HFFc6 (cell line): ENCODE measurements at regions not wholly inside any gene's neighbourhood (a gene's known extent, or its start where the extent isn't known, plus 50 kb on each side); places are given as distances from the start of the nearest gene placed in this dataset.

Experiments used
- DNase-seq: peaks from one replicate; pipeline ENCODE4 v3.0.0-alpha.2; 2018
- H3K27ac Mint-ChIP-seq: 2 replicates; pipeline ENCODE4 v1.8.0; 2020; ENCODE audit warnings: mild to moderate bottlenecking, mixed read lengths
- H3K27me3 Mint-ChIP-seq: 2 replicates; pipeline ENCODE4 v1.8.0; 2021; ENCODE audit warnings: mild to moderate bottlenecking, moderate library complexity, mixed read lengths; ENCODE audit not compliant: insufficient read depth
- H3K36me3 Mint-ChIP-seq: 2 replicates; pipeline ENCODE4 v1.8.0; 2021; ENCODE audit warnings: low read depth, mixed read lengths
- H3K4me1 Mint-ChIP-seq: 2 replicates; pipeline ENCODE4 v1.8.0; 2020; ENCODE audit warnings: low read depth, mixed read lengths
- H3K4me3 Mint-ChIP-seq: 2 replicates; pipeline ENCODE4 v1.8.0; 2020; ENCODE audit warnings: mild to moderate bottlenecking, moderate library complexity, mixed read lengths
- H3K9me3 Mint-ChIP-seq: 2 replicates; pipeline ENCODE4 v1.8.0; 2020; ENCODE audit warnings: mild to moderate bottlenecking, mixed read lengths
- CTCF ChIP-seq: fragments of 200-600 bp; sonication (generic); IDR thresholded peaks from 2 replicates; pipeline ENCODE4 v1.5.0; 2021; ENCODE audit warnings: antibody characterized with exemption, mild to moderate bottlenecking

GRCh38 chr17:71229070-71229469 lies 891.8 kb upstream of the SOX9 start:
- Mint-ChIP-seq H3K9me3 (no peaks in the 10 kb centered on the region), H3K4me3 (no peak overlapping the region), H3K4me1 (peaks cover 19% of the 10 kb centered on the region), H3K27ac (no peak overlapping the region), H3K27me3 (no peaks in the 10 kb centered on the region), H3K36me3 (no peaks in the 10 kb centered on the region)
- TF ChIP-seq CTCF, result no peak
- no peak for DNase-seq

GRCh38 chr17:71232801-71233559 lies 887.8 kb upstream of the SOX9 start:
- Mint-ChIP-seq H3K36me3 (no peaks in the 10 kb centered on the region), H3K4me3 (no peak overlapping the region), H3K27ac (no peak overlapping the region), H3K27me3 (peaks cover 1% of the 10 kb centered on the region; the same call in 1 of the 2 replicates), H3K4me1 (peaks cover 19% of the 10 kb centered on the region), H3K9me3 (no peaks in the 10 kb centered on the region)
- no peak for TF ChIP-seq CTCF
- DNase-seq, result no peak

- no peak for TF ChIP-seq CTCF
- Mint-ChIP-seq H3K27ac (no peak overlapping the region), H3K9me3 (no peaks in the 10 kb centered on the region), H3K4me1 (peaks cover 16% of the 10 kb centered on the region), H3K4me3 (no peak overlapping the region), H3K27me3 (peaks cover 1% of the 10 kb centered on the region; the same call in 1 of the 2 replicates), H3K36me3 (no peaks in the 10 kb centered on the region)
- DNase-seq, result no peak
Measured at GRCh38 chr17:71234349-71234748, 886.5 kb upstream of the SOX9 start.

GRCh38 chr17:71237903-71238538 lies 882.8 kb upstream of the SOX9 start:
- H3K9me3 Mint-ChIP-seq, result no peaks in the 10 kb centered on the region
- H3K4me1 Mint-ChIP-seq, result peaks cover 8% of the 10 kb centered on the region
- peak; percentile 72 for TF ChIP-seq CTCF
- no peaks in the 10 kb centered on the region for H3K36me3 Mint-ChIP-seq
- peak; percentile 57 for DNase-seq
- no peak overlapping the region for H3K27ac Mint-ChIP-seq
- H3K4me3 Mint-ChIP-seq, result no peak overlapping the region
- H3K27me3 Mint-ChIP-seq, result peaks cover 1% of the 10 kb centered on the region; the same call in 1 of the 2 replicates

- Mint-ChIP-seq H3K27me3 (peaks cover 4% of the 10 kb centered on the region; the same call in 1 of the 2 replicates), H3K4me1 (peaks cover 25% of the 10 kb centered on the region), H3K9me3 (no peaks in the 10 kb centered on the region), H3K27ac (no peak overlapping the region), H3K36me3 (no peaks in the 10 kb centered on the region), H3K4me3 (no peak overlapping the region)
- no peak for TF ChIP-seq CTCF
- DNase-seq, result no peak
Measured at GRCh38 chr17:71247441-71248015, 873.3 kb upstream of the SOX9 start.
